MCF 10A (cell line): ENCODE measurements at regions not wholly inside any gene's neighbourhood (a gene's known extent, or its start where the extent isn't known, plus 50 kb on each side); places are given as distances from the start of the nearest gene placed in this dataset.

Experiments
- BruUV-seq: library from RNA; stranded (reverse); fragments of 400-500 nt; replicated peaks from 2 replicates; lab custom pipeline; 2021; lab: Mats Ljungman, UMichigan
- CTCF ChIA-PET: fragments of 300-600 bp; sonication (Branson Sonifier 250); formaldehyde crosslinking; extraction: SDS; loops from one replicate; lab custom pipeline; 2021; ENCODE audit warnings: antibody characterized with exemption, inconsistent platforms; lab: Yijun Ruan, JAX
- POLR2A ChIA-PET: fragments of 300-600, 350-650 bp; sonication (Branson Sonifier 250); formaldehyde crosslinking; extraction: SDS; loops from one replicate; lab custom pipeline; 2020; ENCODE audit warnings: antibody characterized with exemption, inconsistent platforms; lab: Yijun Ruan, JAX
- DNase-seq: peaks from one replicate; pipeline ENCODE4 v3.0.0-alpha.2; 2018; ENCODE audit not compliant: unreplicated experiment
- H3K27ac Mint-ChIP-seq: one replicate; pipeline ENCODE4 v1.8.0; 2022; ENCODE audit warnings: mild to moderate bottlenecking, low read depth, mixed read lengths; ENCODE audit not compliant: unreplicated experiment
- H3K27me3 Mint-ChIP-seq: one replicate; pipeline ENCODE4 v1.8.0; 2022; ENCODE audit warnings: mixed read lengths; ENCODE audit not compliant: insufficient read depth, unreplicated experiment
- H3K36me3 Mint-ChIP-seq: one replicate; pipeline ENCODE4 v1.8.0; 2022; ENCODE audit warnings: mild to moderate bottlenecking, moderate library complexity, mixed read lengths; ENCODE audit not compliant: insufficient read depth, unreplicated experiment
- H3K4me1 Mint-ChIP-seq: one replicate; pipeline ENCODE4 v1.8.0; 2022; ENCODE audit warnings: mixed read lengths; ENCODE audit not compliant: insufficient read depth, unreplicated experiment
- H3K4me3 Mint-ChIP-seq: one replicate; pipeline ENCODE4 v1.8.0; 2022; ENCODE audit warnings: mild to moderate bottlenecking, moderate library complexity, mixed read lengths; ENCODE audit not compliant: unreplicated experiment
- H3K9me3 Mint-ChIP-seq: one replicate; pipeline ENCODE4 v1.8.0; 2022; ENCODE audit warnings: mixed read lengths; ENCODE audit not compliant: unreplicated experiment
- intact Hi-C: fragments of 100-400 bp; cut with micrococcal nuclease; formaldehyde crosslinking; loops from 2 replicates; pipeline ENCODE4 v1.14.1; 2022
- TF ChIP-seq, protein P1 (sequence below): fragments of 200-600 bp; IDR thresholded peaks from one replicate; pipeline ENCODE4 v1.8.0; 2022; ENCODE audit warnings: antibody characterized with exemption, mild to moderate bottlenecking; ENCODE audit not compliant: unreplicated experiment

DNA sequence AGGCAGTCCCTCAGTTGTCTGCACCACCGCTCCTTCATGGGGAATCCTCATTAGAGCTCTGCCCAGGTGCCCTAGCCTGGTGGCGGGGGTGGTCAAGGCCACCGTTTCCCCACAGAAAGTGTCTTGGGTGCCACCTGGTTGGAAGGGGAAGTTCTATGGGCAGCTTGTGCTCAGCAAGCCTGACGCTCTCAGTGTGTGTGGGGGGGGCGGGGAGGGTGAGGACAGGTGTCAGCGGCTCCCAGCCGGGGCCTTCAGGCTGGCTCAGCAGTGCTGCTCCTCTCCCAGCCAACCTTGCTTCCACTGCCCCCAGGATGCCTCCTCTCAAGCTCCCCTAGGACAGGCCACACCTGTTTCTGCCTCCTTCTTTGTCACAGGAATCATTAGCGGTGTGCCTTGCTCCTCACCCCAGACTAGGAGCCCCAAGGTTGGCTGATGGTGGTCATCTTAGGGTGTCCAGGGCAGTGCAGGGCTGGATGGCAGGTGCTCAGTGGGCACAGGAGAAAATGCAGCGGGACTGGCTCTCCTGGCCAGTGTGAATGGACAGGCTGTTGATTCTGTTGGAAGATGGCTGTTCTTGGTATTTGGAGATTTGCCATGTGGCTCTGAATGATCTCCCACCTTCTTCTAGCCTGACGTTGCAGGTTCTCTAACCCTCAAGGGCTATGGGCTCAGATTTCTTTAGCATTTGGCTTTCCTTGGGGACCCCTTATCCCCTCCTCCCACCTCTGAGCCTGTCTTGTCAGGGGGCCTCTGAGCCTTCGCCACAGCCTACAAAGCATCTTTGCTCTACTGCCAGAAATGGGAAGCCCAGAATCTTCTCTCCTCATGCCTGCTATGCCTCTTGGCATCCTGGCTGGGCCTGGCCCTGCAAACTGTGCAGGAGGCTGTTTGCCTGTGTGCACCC is 185.8 kb upstream of the HS6ST1 start:
- POLR2A ChIA-PET: no interaction called here
- TF ChIP-seq, protein P1, sequence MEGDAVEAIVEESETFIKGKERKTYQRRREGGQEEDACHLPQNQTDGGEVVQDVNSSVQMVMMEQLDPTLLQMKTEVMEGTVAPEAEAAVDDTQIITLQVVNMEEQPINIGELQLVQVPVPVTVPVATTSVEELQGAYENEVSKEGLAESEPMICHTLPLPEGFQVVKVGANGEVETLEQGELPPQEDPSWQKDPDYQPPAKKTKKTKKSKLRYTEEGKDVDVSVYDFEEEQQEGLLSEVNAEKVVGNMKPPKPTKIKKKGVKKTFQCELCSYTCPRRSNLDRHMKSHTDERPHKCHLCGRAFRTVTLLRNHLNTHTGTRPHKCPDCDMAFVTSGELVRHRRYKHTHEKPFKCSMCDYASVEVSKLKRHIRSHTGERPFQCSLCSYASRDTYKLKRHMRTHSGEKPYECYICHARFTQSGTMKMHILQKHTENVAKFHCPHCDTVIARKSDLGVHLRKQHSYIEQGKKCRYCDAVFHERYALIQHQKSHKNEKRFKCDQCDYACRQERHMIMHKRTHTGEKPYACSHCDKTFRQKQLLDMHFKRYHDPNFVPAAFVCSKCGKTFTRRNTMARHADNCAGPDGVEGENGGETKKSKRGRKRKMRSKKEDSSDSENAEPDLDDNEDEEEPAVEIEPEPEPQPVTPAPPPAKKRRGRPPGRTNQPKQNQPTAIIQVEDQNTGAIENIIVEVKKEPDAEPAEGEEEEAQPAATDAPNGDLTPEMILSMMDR: no peak
- H3K4me3 Mint-ChIP-seq: no peak overlapping the region
- no peaks in the 10 kb centered on the region for H3K9me3 Mint-ChIP-seq
- no peak overlapping the region for H3K27ac Mint-ChIP-seq
- no peaks in the 10 kb centered on the region for H3K27me3 Mint-ChIP-seq
- DNase-seq: no peak
- H3K36me3 Mint-ChIP-seq: no peaks in the 10 kb centered on the region
- no TSS peak for BruUV-seq
- intact Hi-C loops: no loop called here
- CTCF ChIA-PET: no interaction called here
- no peaks in the 10 kb centered on the region for H3K4me1 Mint-ChIP-seq

DNA sequence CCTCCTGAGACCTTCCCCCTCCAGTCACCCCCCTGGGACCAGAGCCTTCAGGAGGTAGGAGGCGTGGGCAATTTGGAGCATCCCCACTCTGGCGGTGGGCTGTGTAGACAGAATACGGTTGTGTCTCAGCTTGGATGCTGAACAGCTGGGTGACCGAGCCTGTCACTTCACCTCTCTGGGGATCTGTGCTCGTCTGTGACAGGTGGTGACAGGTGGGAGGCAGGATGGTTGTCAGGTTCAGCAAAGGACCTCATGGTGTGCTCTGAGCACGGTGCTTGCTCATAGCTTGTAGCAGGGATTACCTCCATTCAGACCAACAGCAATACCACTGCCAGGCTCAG is 186.5 kb upstream of the HS6ST1 start:
- BruUV-seq: no TSS peak
- H3K27ac Mint-ChIP-seq: no peak overlapping the region
- H3K4me3 Mint-ChIP-seq: no peak overlapping the region
- POLR2A ChIA-PET: no interaction called here
- H3K27me3 Mint-ChIP-seq: no peaks in the 10 kb centered on the region
- no peaks in the 10 kb centered on the region for H3K36me3 Mint-ChIP-seq
- intact Hi-C loops: no loop called here
- CTCF ChIA-PET: no interaction called here
- no peak for DNase-seq
- TF ChIP-seq, protein P1: no peak
- no peaks in the 10 kb centered on the region for H3K4me1 Mint-ChIP-seq
- no peaks in the 10 kb centered on the region for H3K9me3 Mint-ChIP-seq

DNA sequence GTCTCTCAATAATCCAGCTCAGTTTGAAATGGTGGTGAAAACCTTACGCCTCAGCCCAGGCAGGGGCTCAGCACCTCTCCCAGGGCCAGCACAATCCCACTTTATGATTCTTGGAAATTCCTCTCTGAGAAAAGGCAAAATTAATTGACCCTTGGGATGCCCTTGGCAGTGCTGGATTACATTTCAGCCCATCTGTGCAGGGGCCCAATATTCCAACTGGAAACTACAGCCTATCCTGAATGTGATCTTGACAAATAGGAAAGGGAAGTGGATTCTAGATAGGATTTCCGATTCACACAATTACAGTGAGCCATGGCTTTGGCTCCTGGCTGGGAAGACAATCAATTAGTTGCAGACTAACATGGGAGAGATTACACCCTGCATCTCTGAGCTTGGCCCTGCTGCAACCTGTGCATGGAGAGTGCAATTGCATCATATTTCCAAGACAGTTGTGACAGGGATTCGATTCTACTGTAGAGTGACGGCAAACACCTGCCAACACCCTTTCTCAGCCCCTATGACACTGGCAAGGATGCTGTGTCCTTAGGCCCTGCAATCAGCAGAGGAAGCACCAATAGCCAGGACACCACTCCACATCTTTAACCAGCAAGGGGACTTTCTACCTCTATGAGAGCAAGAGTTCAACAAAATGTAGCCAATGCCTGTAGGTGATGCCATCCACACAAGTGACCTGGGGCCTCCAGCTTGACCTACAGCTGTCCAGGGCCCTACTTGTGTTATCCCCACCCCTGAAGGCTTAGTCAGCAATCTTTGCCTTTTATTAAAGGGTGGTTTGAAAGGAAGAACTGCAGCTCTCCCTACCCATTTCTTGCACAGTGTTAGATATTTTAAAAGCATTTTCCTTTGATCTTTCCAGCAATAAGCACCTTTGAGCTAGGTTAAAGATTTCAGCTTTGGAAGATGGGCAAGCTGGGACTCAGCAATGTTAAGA is 187.2 kb upstream of the HS6ST1 start:
- Mint-ChIP-seq H3K27ac (no peak overlapping the region), H3K9me3 (no peaks in the 10 kb centered on the region), H3K27me3 (no peaks in the 10 kb centered on the region), H3K36me3 (no peaks in the 10 kb centered on the region), H3K4me1 (no peaks in the 10 kb centered on the region), H3K4me3 (no peak overlapping the region)
- TF ChIP-seq, protein P1: no peak
- no peak for DNase-seq
- ChIA-PET POLR2A (interaction anchor here (0.7 kb wide), 1 partner anchor 19 kb away, joined by 3 read pairs; no protein-coding TSS in a partner anchor), CTCF (no interaction called here)
- BruUV-seq: no TSS peak
- intact Hi-C loops: no loop called here

DNA sequence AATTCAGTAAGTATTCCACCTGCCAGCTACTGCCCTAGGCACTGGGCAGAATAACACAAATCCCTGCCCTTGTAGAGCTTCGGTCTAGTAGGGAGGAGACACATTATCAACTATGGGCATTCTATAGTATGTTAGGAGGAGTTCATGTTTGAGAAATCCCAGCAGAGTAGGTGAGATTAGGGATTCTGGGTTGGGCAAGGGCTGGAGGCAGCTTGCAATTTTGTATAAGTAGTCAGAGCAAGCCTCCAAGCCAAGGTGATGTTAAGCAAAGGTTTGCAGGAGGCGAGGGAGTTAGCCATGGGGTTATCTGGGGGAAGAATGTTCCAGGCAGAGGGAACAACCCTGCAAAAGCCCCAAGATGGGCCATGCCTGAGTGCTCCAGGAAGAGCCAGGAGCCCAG is 187.9 kb upstream of the HS6ST1 start:
- TF ChIP-seq, protein P1: no peak
- Mint-ChIP-seq H3K4me1 (no peaks in the 10 kb centered on the region), H3K36me3 (no peaks in the 10 kb centered on the region), H3K9me3 (no peaks in the 10 kb centered on the region), H3K4me3 (no peak overlapping the region), H3K27ac (no peak overlapping the region), H3K27me3 (no peaks in the 10 kb centered on the region)
- CTCF ChIA-PET: no interaction called here
- BruUV-seq: no TSS peak
- POLR2A ChIA-PET: interaction anchor here (0.7 kb wide), 1 partner anchor 18 kb away, joined by 3 read pairs; no protein-coding TSS in a partner anchor
- intact Hi-C loops: no loop called here
- DNase-seq: no peak
